NOMO-1 treated with DMSO at 0.1 percent for 48 hours (cell line): ENCODE measurements at regions not wholly inside any gene's neighbourhood (a gene's known extent, or its start where the extent isn't known, plus 50 kb on each side); places are given as distances from the start of the nearest gene placed in this dataset.

Source experiments
- DNase-seq: peaks from one replicate; lab custom pipeline; 2025; ENCODE audit not compliant: unreplicated experiment; lab: John Stamatoyannopoulos, UW

GRCh38 chr20:22910287-22910852 lies 124.7 kb upstream of the SSTR4 start:
- no peak for DNase-seq

DNA sequence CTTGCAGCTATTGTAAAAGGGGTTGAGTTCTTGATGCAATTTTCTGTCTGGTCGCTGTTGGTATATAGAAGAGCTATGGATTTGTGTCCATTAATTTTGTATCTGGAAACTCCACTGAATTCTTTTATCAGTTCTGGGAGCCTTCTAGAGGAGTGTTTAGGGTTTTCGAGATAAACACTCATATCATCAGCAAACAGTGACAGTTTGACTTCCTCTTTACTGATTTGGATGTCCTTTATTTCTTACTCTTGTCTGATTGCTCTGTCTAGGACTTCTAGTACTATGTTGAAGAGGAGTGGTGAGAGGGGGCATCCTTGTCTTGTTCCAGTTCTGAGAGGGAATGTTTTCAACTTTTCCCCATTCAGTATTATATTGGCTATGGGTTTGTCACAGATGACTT lies 120.8 kb upstream of the SSTR4 start:
- DNase-seq: no peak

DNA sequence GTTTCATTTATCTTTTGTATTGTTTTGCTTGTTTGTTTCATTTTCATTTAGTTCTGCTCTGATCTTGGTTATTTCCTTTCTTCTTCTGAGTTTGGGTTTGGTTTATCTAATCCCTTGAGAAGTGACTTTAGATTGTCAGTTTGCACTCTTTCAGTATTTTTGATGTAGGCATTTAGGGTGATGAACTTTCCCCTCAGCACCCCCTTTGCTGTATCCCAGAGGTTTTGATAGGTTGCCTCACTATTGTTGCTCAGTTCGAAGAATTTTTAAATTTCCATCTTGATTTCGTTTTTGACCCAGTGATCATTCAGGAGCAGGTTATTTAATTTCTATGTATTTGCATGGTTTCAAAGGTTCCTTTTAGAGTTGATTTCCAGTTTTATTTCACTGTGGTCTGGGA lies 119.6 kb upstream of the SSTR4 start:
- no peak for DNase-seq

- DNase-seq: no peak
These were observed 118.9 kb upstream of the SSTR4 start for GRCh38 chr20:22916021-22916842.

GRCh38 chr20:22918286-22918983 lies 116.7 kb upstream of the SSTR4 start:
- no peak for DNase-seq

- no peak for DNase-seq
These were observed 114.2 kb upstream of the SSTR4 start for GRCh38 chr20:22920898-22921297.

- peak; percentile 89 for DNase-seq
These were observed 113.3 kb upstream of the SSTR4 start for GRCh38 chr20:22921595-22922421.

DNA sequence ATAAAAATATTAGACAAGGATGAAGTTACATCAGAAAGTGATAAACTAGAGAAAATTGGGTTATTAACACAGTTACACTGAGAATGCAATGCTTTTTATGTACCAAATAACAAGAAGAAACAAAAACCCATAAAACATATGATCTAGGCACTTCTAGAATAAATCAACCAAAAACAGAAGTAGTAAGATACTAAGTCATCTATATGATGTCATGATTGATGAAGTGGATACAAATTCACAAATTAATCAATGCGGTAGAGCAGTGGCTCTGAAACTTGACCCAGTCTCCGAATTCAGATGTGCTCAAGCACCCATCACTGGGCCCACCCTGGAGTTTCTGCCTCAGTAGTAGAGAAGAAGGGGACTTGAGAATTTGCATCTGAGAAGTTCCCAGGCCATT lies 112.1 kb upstream of the SSTR4 start:
- DNase-seq: no peak

- DNase-seq: no peak
These were observed 110.9 kb upstream of the SSTR4 start for GRCh38 chr20:22924046-22924737.

DNA sequence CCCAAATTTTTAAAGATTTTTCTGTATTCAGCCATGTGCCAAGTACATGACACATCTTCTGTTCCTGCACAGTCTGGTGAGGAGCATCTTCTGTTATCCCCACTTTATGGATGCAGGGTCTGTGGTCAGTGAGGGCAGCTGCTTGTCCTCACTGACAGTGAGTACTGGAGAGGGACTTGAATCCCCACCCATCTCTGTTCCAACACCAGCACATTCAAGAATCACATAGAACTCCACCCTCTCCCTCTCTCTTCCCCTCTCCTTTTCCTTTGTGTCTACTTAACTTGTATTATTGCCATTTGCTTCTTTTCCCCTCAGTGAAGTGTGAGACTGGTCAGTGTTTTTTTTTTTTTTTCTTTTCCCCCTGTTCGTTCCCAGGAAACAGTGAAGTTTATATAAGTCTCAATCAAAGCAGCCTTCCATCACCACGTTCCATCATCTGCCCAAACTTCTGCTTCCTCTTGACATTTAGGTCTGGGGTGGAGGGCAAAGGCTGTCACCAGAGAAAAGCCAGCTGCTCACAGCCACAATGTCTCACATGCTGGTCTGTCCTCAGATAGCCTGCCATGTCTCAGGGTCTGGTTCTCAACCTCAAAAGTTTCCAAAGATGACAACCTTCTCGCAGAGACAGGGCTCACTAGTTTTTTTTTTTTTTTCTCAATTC lies 110.0 kb upstream of the SSTR4 start:
- no peak for DNase-seq

GRCh38 chr20:22925613-22925983 lies 109.5 kb upstream of the SSTR4 start:
- no peak for DNase-seq

GRCh38 chr20:22927537-22927936 lies 107.6 kb upstream of the SSTR4 start:
- DNase-seq: no peak

DNA sequence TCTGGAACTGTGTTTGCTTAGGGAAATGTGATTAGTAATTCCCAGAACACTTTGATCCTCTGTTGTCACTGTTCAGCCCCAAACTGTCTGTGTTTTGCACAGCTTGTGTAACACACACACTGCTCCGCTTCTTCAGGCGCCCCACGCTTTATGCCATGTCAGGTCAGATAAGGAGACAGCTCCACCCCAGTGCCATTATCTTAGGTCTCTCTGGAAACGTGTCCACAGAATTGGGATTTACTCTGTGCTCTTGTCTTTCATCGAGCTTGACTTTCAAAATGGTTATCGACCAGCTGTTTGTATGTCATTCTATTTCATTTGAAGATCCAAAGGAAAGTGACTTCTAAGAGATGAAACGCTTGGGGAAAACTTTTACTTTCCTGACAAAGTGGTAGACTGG lies 106.4 kb upstream of the SSTR4 start:
- no peak for DNase-seq

- no peak for DNase-seq
These were observed 105.5 kb upstream of the SSTR4 start for GRCh38 chr20:22929661-22930060.

- no peak for DNase-seq
These were observed 103.2 kb upstream of the SSTR4 start for GRCh38 chr20:22931653-22932608.

- DNase-seq: no peak
These were observed 95.9 kb upstream of the SSTR4 start for GRCh38 chr20:22939181-22939580.

DNA sequence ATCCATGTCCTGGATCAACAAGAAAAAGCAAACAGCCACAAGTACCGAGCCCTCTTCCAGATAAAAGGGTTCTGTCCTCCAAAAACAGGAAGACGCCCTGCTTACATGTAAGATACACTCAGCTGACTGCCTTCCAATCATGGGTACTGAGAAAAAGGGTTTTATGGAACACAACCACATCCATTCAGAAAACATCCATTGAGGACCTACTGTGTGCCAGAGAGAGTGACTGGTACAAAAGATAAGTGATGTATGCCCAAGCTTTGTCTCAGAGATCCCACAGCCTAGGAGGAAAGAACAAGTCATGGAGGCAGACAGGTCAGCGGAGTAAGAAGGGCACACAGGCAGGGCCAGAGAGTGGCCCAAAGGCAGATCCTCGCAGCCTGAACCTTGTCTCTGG lies 94.8 kb upstream of the SSTR4 start:
- no peak for DNase-seq

- no peak for DNase-seq
These were observed 93.6 kb upstream of the SSTR4 start for GRCh38 chr20:22941550-22941949.

DNA sequence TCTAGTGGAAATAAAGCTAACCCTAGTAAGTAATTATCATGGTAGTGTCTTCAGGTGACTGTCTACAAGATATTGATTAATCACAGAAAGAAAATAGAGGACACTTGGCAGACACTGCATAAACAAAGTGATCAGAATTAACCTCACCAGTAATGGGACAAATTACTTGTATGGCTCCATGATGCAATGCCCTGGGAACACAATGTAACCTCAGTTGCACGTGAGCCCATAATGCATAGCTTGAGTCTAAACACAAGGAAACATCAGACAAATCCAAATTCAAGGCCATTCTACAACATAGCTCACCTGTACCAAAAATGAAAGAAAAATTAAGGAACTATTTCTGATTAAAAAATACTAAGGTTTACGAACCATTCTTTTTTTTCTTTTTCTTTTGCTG lies 92.4 kb upstream of the SSTR4 start:
- DNase-seq: no peak
